ENCODE measurements at regions not wholly inside any gene's neighbourhood (a gene's known extent, or its start where the extent isn't known, plus 50 kb on each side); places are given as distances from the start of the nearest gene placed in this dataset.
"Not testable (repeated sequence)": the region's sequence is repeated elsewhere in the genome, so short reads cannot be mapped to it uniquely, and the experiment has no call there.

- no peak overlapping the region for H3K9ac ChIP-seq (ENCODE audit: low read length)
- no peak overlapping the region for H3K27ac ChIP-seq (ENCODE audit: low read length)
- peaks cover 21% of the 10 kb centered on the region for H3K4me1 ChIP-seq (ENCODE audit: control insufficient read depth, low read depth, low read length)
- H3K4me3 ChIP-seq (ENCODE audit: low read length), result no peak overlapping the region
- H3K36me3 ChIP-seq (ENCODE audit: control insufficient read depth, low read depth, low read length), result no peaks in the 10 kb centered on the region
- H3K9me3 ChIP-seq (ENCODE audit: control insufficient read depth, low read depth, low read length), result no peaks in the 10 kb centered on the region
- no peaks in the 10 kb centered on the region for H3K27me3 ChIP-seq (ENCODE audit: control insufficient read depth, insufficient read depth, low read length)
These were observed 304.5 kb upstream of the FZD8 start for GRCh38 chr10:35946556-35946955.

- H3K9me3 ChIP-seq (ENCODE audit: control insufficient read depth, low read depth, low read length), result no peaks in the 10 kb centered on the region
- peaks cover 16% of the 10 kb centered on the region for H3K4me1 ChIP-seq (ENCODE audit: control insufficient read depth, low read depth, low read length)
- no peak overlapping the region for H3K4me3 ChIP-seq (ENCODE audit: low read length)
- H3K27ac ChIP-seq (ENCODE audit: low read length), result no peak overlapping the region
- peaks cover 11% of the 10 kb centered on the region for H3K27me3 ChIP-seq (ENCODE audit: control insufficient read depth, insufficient read depth, low read length)
- no peak overlapping the region for H3K9ac ChIP-seq (ENCODE audit: low read length)
- no peaks in the 10 kb centered on the region for H3K36me3 ChIP-seq (ENCODE audit: control insufficient read depth, low read depth, low read length)
These were observed 300.0 kb upstream of the FZD8 start for GRCh38 chr10:35942057-35942456.

- Histone ChIP-seq H3K4me1 (ENCODE audit: control insufficient read depth, low read depth, low read length) (peaks cover 14% of the 10 kb centered on the region), H3K36me3 (ENCODE audit: control insufficient read depth, low read depth, low read length) (no peaks in the 10 kb centered on the region), H3K9ac (ENCODE audit: low read length) (no peak overlapping the region), H3K4me3 (ENCODE audit: low read length) (no peak overlapping the region), H3K27me3 (ENCODE audit: control insufficient read depth, insufficient read depth, low read length) (peaks cover 11% of the 10 kb centered on the region), H3K27ac (ENCODE audit: low read length) (no peak overlapping the region), H3K9me3 (ENCODE audit: control insufficient read depth, low read depth, low read length) (no peaks in the 10 kb centered on the region)
These were observed 298.3 kb upstream of the FZD8 start for GRCh38 chr10:35940141-35941041.

GRCh38 chr10:35938160-35938559, 296.1 kb upstream of the FZD8 start:
- H3K36me3 ChIP-seq (ENCODE audit: control insufficient read depth, low read depth, low read length), result no peaks in the 10 kb centered on the region
- H3K4me3 ChIP-seq (ENCODE audit: low read length), result no peak overlapping the region
- no peak overlapping the region for H3K9ac ChIP-seq (ENCODE audit: low read length)
- H3K27ac ChIP-seq (ENCODE audit: low read length), result no peak overlapping the region
- H3K9me3 ChIP-seq (ENCODE audit: control insufficient read depth, low read depth, low read length), result no peaks in the 10 kb centered on the region
- H3K4me1 ChIP-seq (ENCODE audit: control insufficient read depth, low read depth, low read length), result peaks cover 26% of the 10 kb centered on the region
- peaks cover 11% of the 10 kb centered on the region for H3K27me3 ChIP-seq (ENCODE audit: control insufficient read depth, insufficient read depth, low read length)

- Histone ChIP-seq H3K27ac (ENCODE audit: low read length) (no peak overlapping the region), H3K9ac (ENCODE audit: low read length) (no peak overlapping the region), H3K4me1 (ENCODE audit: control insufficient read depth, low read depth, low read length) (peaks cover 26% of the 10 kb centered on the region), H3K9me3 (ENCODE audit: control insufficient read depth, low read depth, low read length) (no peaks in the 10 kb centered on the region), H3K4me3 (ENCODE audit: low read length) (no peak overlapping the region), H3K27me3 (ENCODE audit: control insufficient read depth, insufficient read depth, low read length) (peaks cover 11% of the 10 kb centered on the region), H3K36me3 (ENCODE audit: control insufficient read depth, low read depth, low read length) (no peaks in the 10 kb centered on the region)
These were observed 295.4 kb upstream of the FZD8 start for GRCh38 chr10:35937546-35937945.

GRCh38 chr10:35934642-35934995, 292.5 kb upstream of the FZD8 start:
- Histone ChIP-seq H3K36me3 (ENCODE audit: control insufficient read depth, low read depth, low read length) (no peaks in the 10 kb centered on the region), H3K4me3 (ENCODE audit: low read length) (no peak overlapping the region)

GRCh38 chr10:35933940-35934641, 292.0 kb upstream of the FZD8 start:
- Histone ChIP-seq H3K4me1 (ENCODE audit: control insufficient read depth, low read depth, low read length) (peaks cover 12% of the 10 kb centered on the region), H3K9me3 (ENCODE audit: control insufficient read depth, low read depth, low read length) (no peaks in the 10 kb centered on the region), H3K27ac (ENCODE audit: low read length) (no peak overlapping the region), H3K4me3 (ENCODE audit: low read length) (no peak overlapping the region), H3K27me3 (ENCODE audit: control insufficient read depth, insufficient read depth, low read length) (no peaks in the 10 kb centered on the region), H3K9ac (ENCODE audit: low read length) (no peak overlapping the region), H3K36me3 (ENCODE audit: control insufficient read depth, low read depth, low read length) (no peaks in the 10 kb centered on the region)

More at GRCh38 chr10:35934642-35934995, 292.5 kb upstream of the FZD8 start:
- no peaks in the 10 kb centered on the region for H3K9me3 ChIP-seq (ENCODE audit: control insufficient read depth, low read depth, low read length)
- no peak overlapping the region for H3K9ac ChIP-seq (ENCODE audit: low read length)
- H3K4me1 ChIP-seq (ENCODE audit: control insufficient read depth, low read depth, low read length), result peaks cover 12% of the 10 kb centered on the region
- peaks cover 3% of the 10 kb centered on the region for H3K27me3 ChIP-seq (ENCODE audit: control insufficient read depth, insufficient read depth, low read length)
- H3K27ac ChIP-seq (ENCODE audit: low read length), result no peak overlapping the region

- Histone ChIP-seq H3K36me3 (ENCODE audit: control insufficient read depth, low read depth, low read length) (no peaks in the 10 kb centered on the region), H3K4me3 (ENCODE audit: low read length) (no peak overlapping the region), H3K9ac (ENCODE audit: low read length) (no peak overlapping the region), H3K4me1 (ENCODE audit: control insufficient read depth, low read depth, low read length) (peaks cover 12% of the 10 kb centered on the region), H3K27me3 (ENCODE audit: control insufficient read depth, insufficient read depth, low read length) (no peaks in the 10 kb centered on the region), H3K9me3 (ENCODE audit: control insufficient read depth, low read depth, low read length) (no peaks in the 10 kb centered on the region), H3K27ac (ENCODE audit: low read length) (no peak overlapping the region)
These were observed 291.4 kb upstream of the FZD8 start for GRCh38 chr10:35933491-35933890.

GRCh38 chr10:35929962-35930361, 287.9 kb upstream of the FZD8 start:
- H3K9ac ChIP-seq (ENCODE audit: low read length); H3K27me3 ChIP-seq (ENCODE audit: control insufficient read depth, insufficient read depth, low read length); H3K9me3 ChIP-seq (ENCODE audit: control insufficient read depth, low read depth, low read length); H3K27ac ChIP-seq (ENCODE audit: low read length); H3K4me3 ChIP-seq (ENCODE audit: low read length); H3K36me3 ChIP-seq (ENCODE audit: control insufficient read depth, low read depth, low read length): not testable (repeated sequence)
- peaks cover 27% of the 10 kb centered on the region for H3K4me1 ChIP-seq (ENCODE audit: control insufficient read depth, low read depth, low read length)

- Histone ChIP-seq H3K27me3 (ENCODE audit: control insufficient read depth, insufficient read depth, low read length) (no peaks in the 10 kb centered on the region), H3K9ac (ENCODE audit: low read length) (no peak overlapping the region), H3K4me1 (ENCODE audit: control insufficient read depth, low read depth, low read length) (peaks cover 23% of the 10 kb centered on the region), H3K36me3 (ENCODE audit: control insufficient read depth, low read depth, low read length) (no peaks in the 10 kb centered on the region), H3K9me3 (ENCODE audit: control insufficient read depth, low read depth, low read length) (no peaks in the 10 kb centered on the region), H3K27ac (ENCODE audit: low read length) (no peak overlapping the region), H3K4me3 (ENCODE audit: low read length) (no peak overlapping the region)
These were observed 286.7 kb upstream of the FZD8 start for GRCh38 chr10:35928748-35929147.

GRCh38 chr10:35927990-35928488, 285.9 kb upstream of the FZD8 start:
- Histone ChIP-seq H3K27me3 (ENCODE audit: control insufficient read depth, insufficient read depth, low read length) (no peaks in the 10 kb centered on the region), H3K4me3 (ENCODE audit: low read length) (no peak overlapping the region), H3K9me3 (ENCODE audit: control insufficient read depth, low read depth, low read length) (no peaks in the 10 kb centered on the region), H3K36me3 (ENCODE audit: control insufficient read depth, low read depth, low read length) (no peaks in the 10 kb centered on the region), H3K27ac (ENCODE audit: low read length) (no peak overlapping the region), H3K4me1 (ENCODE audit: control insufficient read depth, low read depth, low read length) (peaks cover 21% of the 10 kb centered on the region), H3K9ac (ENCODE audit: low read length) (no peak overlapping the region)
